ENCODE measurements at regions not wholly inside any gene's neighbourhood (a gene's known extent, or its start where the extent isn't known, plus 50 kb on each side); places are given as distances from the start of the nearest gene placed in this dataset.

- DNase-seq (ENCODE audit: low spot score) (no peak), ATAC-seq (ENCODE audit: insufficient number of reproducible peaks, low FRiP score, low read depth) (no peak)
- no peak for TF ChIP-seq CTCF (IDR thresholded peaks at IDR 0.05)
- H3K27me3 ChIP-seq (replicated peaks; ENCODE audit: insufficient read depth), result no peaks in the 10 kb centered on the region
- H3K36me3 ChIP-seq, result no peaks in the 10 kb centered on the region
- no peak overlapping the region for H3K27ac ChIP-seq
- no peaks in the 10 kb centered on the region for H3K9me3 ChIP-seq
- H3K4me3 ChIP-seq, result no peak overlapping the region
- H3K4me1 ChIP-seq (ENCODE audit: control insufficient read depth in 1 of 2, low read depth in 2 of 2), result no peaks in the 10 kb centered on the region
These were observed 510.6 kb downstream of the RAB28 start for GRCh38 chr4:12973522-12973921.

GRCh38 chr4:12968345-12968744 is 515.8 kb downstream of the RAB28 start:
- no peak for ATAC-seq (ENCODE audit: insufficient number of reproducible peaks, low FRiP score, low read depth)
- no peak for TF ChIP-seq CTCF (IDR thresholded peaks at IDR 0.05)

GRCh38 chr4:12966726-12967125 is 517.4 kb downstream of the RAB28 start:
- H3K27ac ChIP-seq, result no peak overlapping the region
- ATAC-seq (ENCODE audit: insufficient number of reproducible peaks, low FRiP score, low read depth), result no peak
- no peaks in the 10 kb centered on the region for H3K36me3 ChIP-seq
- no peak for TF ChIP-seq CTCF (IDR thresholded peaks at IDR 0.05)
- no peaks in the 10 kb centered on the region for H3K9me3 ChIP-seq
- H3K27me3 ChIP-seq (replicated peaks; ENCODE audit: insufficient read depth), result no peaks in the 10 kb centered on the region
- DNase-seq (ENCODE audit: low spot score), result no peak
- no peak overlapping the region for H3K4me3 ChIP-seq
- no peaks in the 10 kb centered on the region for H3K4me1 ChIP-seq (ENCODE audit: control insufficient read depth in 1 of 2, low read depth in 2 of 2)

More at GRCh38 chr4:12968345-12968744, 515.8 kb downstream of the RAB28 start:
- no peak overlapping the region for H3K27ac ChIP-seq
- H3K4me3 ChIP-seq, result no peak overlapping the region
- no peaks in the 10 kb centered on the region for H3K4me1 ChIP-seq (ENCODE audit: control insufficient read depth in 1 of 2, low read depth in 2 of 2)
- no peaks in the 10 kb centered on the region for H3K27me3 ChIP-seq (replicated peaks; ENCODE audit: insufficient read depth)
- no peak for DNase-seq (ENCODE audit: low spot score)
- no peaks in the 10 kb centered on the region for H3K36me3 ChIP-seq
- no peaks in the 10 kb centered on the region for H3K9me3 ChIP-seq

GRCh38 chr4:12965334-12965733 is 518.8 kb downstream of the RAB28 start:
- no peaks in the 10 kb centered on the region for H3K36me3 ChIP-seq
- no peaks in the 10 kb centered on the region for H3K9me3 ChIP-seq
- no peak for TF ChIP-seq CTCF (IDR thresholded peaks at IDR 0.05)
- no peaks in the 10 kb centered on the region for H3K4me1 ChIP-seq (ENCODE audit: control insufficient read depth in 1 of 2, low read depth in 2 of 2)
- H3K4me3 ChIP-seq, result no peak overlapping the region
- no peaks in the 10 kb centered on the region for H3K27me3 ChIP-seq (replicated peaks; ENCODE audit: insufficient read depth)
- ATAC-seq (ENCODE audit: insufficient number of reproducible peaks, low FRiP score, low read depth) (no peak), DNase-seq (ENCODE audit: low spot score) (no peak)
- H3K27ac ChIP-seq, result no peak overlapping the region

- TF ChIP-seq CTCF (IDR thresholded peaks at IDR 0.05), result no peak
- H3K4me1 ChIP-seq (ENCODE audit: control insufficient read depth in 1 of 2, low read depth in 2 of 2), result no peaks in the 10 kb centered on the region
- H3K4me3 ChIP-seq, result no peak overlapping the region
- H3K27ac ChIP-seq, result no peak overlapping the region
- no peaks in the 10 kb centered on the region for H3K27me3 ChIP-seq (replicated peaks; ENCODE audit: insufficient read depth)
- ATAC-seq (ENCODE audit: insufficient number of reproducible peaks, low FRiP score, low read depth) (no peak), DNase-seq (ENCODE audit: low spot score) (no peak)
- H3K9me3 ChIP-seq, result no peaks in the 10 kb centered on the region
- no peaks in the 10 kb centered on the region for H3K36me3 ChIP-seq
These were observed 520.2 kb downstream of the RAB28 start for GRCh38 chr4:12963912-12964311.
